Activated CD8-positive, alpha-beta memory T cell treated with anti-CD3 and anti-CD28 coated beads, Interleukin-2, amount 50 U/mL, for 24 hours (primary cell): ENCODE measurements at regions not wholly inside any gene's neighbourhood (a gene's known extent, or its start where the extent isn't known, plus 50 kb on each side); places are given as distances from the start of the nearest gene placed in this dataset.

Experiments
- DNase-seq: peaks from one replicate; pipeline ENCODE4 v3.0.0-alpha.2; 2020; ENCODE audit errors: extremely low read depth

- DNase-seq, result no peak
These were observed 135.5 kb upstream of the SMAD3 start for GRCh38 chr15:66929843-66930402.

- no peak for DNase-seq
These were observed 133.4 kb upstream of the SMAD3 start for GRCh38 chr15:66931768-66932633.

DNA sequence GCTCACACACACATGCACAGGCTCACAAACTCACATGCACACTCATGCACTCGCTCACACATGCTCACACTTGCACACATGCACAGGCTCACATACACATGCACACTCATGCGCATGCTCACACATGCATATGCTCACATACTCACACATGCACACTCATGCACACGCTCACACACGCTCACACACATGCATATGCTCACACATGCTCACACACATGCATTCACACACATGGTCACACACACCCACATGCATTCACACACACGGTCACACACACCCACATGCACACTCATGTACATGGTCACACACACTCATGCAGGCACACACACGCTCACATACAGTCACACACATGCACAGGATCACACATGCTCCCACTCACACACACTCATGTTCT lies 132.8 kb upstream of the SMAD3 start:
- DNase-seq, result no peak

DNA sequence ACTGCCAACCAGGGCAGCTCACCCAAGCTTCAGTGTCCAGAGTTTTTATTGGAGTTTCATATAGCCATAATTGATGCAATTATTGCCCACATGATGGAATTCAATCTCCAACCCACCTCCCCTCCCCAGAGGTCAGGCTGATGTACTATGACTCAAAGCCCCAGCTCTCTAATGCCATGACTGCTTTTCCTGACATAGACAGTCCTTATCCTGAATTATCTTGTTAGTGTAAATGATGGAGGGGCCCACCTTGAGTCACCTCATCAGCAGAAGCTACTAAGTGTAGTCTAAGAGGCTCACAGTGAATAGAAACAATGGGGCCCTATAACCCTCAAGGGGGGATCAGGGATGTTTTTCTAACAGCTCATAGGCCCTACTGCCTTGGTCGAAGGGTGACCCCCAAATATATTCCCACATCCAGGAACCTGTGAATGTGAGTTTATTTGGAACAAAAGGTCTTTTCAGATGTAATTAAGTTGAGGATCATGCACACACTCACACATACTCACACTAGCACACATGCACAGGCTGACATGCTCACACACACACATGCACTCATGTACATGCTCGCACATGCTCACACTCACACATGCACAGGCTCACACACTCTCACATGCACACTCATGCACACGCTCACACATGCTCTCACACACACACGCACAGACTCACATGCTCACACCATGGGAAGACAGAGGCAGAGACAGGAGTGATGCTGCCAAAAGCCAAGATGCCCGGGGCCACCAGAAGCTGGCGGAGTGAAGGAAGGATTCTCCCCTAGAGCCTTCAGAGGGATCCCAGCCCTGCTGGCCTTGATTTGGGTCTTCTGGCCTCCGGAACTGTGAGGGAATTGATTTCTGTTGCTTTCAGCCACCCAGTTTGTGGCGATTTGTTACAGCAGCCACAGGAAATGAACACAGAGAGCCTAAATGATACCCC lies 131.2 kb upstream of the SMAD3 start:
- no peak for DNase-seq

DNA sequence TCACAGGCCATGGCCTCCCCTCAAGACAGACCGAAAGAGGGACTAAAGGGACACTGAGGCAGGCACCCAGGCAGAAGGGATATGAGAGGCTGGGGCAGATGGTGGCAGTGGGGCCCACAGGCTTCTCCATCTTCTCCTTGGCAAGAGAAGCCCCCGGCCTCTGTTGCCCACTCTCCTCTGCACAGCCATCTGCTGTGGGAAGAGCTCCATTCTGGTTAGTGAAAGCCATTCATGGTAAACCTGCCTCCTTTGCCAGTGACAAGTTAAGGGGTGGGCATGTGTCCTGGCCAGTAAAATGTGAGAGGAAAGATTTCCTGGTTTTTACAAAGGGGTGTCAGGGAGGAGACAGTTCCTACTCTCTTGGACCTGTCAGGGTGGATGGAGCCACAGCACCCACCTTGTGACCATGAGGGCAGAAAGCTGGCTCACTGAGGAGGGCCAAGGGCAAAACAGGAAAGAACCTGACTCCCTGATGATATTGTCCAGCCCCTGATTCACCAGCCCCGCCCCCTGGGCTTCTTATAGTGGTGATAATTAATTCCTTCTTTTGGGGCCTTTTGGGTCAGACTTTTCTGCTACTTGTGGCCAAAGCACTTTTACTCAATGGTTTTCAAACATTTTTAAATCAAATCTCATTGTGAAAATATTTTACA lies 130.4 kb upstream of the SMAD3 start:
- no peak for DNase-seq

DNA sequence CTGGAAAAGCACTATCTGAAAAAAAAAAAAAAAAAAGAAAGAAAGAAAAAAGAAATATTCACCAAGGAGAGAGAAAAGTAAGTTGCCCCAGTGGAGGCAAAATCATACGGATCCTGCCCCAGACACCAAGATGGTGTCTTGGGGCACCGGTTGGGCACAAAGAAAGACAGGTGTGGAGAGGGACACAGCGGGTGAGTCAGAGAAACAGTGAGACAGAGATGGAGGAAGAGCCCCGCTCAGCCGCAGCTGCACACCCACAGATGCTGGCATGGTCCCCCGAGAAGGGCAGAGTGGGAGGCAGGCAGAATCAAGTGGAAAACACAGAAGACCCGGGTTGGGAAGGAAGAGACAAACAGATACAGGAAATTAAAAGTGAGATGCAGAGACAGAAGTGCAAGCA lies 129.7 kb upstream of the SMAD3 start:
- no peak for DNase-seq

GRCh38 chr15:66936109-66936860 lies 129.1 kb upstream of the SMAD3 start:
- DNase-seq, result no peak

GRCh38 chr15:66936861-66937582 lies 128.4 kb upstream of the SMAD3 start:
- DNase-seq, result no peak

DNA sequence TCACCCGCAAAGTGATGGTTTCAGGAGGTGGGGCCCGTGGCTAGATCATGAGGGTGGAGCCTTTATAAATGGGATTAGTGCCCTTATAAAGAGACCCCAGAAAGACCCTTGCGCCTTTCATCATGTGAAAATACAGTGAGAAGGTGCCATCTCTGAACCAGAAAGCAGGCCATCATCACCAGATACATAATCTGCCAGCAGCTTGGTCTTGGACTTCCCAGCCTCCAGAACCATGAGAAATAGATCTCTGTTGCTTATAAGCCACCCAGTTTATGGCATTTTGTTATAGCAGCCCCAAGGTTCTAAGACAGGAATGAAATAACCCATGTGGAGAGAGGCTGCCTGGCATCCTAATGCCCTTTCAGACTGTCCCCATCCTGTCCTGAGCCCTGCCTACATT lies 127.8 kb upstream of the SMAD3 start:
- no peak for DNase-seq

- DNase-seq, result no peak
These were observed 127.1 kb upstream of the SMAD3 start for GRCh38 chr15:66938114-66938830.

DNA sequence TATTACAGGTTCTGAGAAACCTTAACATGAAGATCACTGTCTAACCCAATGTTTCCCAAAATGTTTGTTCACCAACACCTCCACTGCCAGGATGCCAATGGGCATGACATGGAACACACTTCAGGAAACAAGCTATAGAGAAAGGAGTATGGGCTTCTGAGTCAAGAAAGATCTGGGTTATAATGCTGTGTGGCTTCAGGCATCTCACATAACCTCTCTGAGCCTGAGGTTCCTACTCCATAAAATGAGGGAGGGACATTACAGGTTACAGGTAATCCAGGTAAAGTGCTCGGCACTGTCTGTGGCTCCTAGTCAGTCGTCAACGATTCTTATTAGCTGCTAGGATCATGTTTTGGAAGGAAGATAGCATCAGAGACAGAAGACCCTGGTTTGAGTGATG lies 126.4 kb upstream of the SMAD3 start:
- no peak for DNase-seq

GRCh38 chr15:66939451-66940023 lies 125.9 kb upstream of the SMAD3 start:
- no peak for DNase-seq

GRCh38 chr15:66940368-66940767 lies 125.0 kb upstream of the SMAD3 start:
- DNase-seq, result no peak

- DNase-seq, result no peak
These were observed 124.2 kb upstream of the SMAD3 start for GRCh38 chr15:66941108-66941711.

- no peak for DNase-seq
These were observed 123.6 kb upstream of the SMAD3 start for GRCh38 chr15:66941791-66942190.

DNA sequence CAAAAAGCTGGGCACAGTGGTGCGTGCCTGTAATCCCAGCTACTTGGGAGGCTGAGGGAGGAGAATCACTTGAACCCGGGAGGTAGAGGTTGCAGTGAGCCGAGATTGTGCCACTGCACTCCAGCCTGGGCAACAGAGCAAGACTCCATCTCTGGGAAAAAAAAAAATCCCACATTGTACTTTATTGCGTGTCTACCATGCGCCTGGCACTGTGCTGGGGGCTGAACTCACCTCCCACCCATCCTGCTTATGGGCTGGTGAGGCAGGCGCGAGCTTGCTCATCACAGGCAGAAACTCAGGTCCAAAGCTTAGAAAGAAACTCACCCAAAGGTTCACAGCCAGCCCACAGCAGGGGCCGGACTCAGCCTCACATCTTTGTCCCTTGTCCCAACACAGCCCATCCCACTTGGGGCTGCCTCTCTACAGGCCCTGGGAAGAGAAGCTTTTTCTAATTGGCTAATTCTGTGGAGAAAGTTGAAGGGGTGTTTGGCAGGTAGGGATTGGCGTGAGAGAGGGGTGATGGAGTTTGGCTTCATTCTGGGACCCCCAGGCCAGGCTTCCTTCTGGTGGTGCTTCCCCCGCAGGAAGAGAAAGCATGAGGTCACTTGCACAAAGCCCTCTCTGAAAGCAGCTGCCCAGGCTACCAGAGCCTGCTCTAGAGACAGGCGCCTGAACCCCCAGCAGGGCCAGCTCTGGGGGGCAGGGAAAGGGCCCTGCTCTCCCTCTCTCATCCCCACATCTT lies 122.6 kb upstream of the SMAD3 start:
- no peak for DNase-seq

DNA sequence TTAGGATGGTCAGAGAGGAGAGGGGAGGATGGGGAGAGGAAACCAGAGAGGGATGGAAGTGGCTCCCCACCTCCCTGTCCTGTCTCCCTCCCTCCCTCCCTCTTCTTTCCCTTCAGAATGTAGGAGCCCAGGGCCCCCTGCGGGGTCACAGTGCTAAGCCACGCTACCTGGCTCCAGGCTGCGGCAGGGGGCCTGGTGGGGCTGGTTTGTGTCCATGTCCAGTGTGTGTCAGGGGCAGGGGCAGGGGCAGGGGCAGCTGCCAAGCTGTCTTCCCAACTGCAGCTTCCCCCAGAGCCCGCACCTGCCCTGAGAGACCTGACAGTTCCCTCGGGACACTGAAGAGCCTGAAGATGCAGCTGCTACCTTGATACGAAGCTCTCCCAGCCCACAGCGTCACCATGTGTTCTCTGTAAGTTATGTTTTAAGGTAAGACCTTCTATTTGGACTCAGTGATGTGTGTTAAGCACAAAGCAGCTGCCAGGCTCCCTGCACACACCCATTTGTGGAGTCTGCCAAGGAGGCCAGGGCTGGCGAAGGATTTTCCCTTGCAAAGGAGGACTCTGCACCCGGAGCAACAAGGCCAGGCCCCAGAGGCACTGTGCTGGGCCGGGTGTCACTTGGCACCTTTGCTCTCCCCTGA lies 121.8 kb upstream of the SMAD3 start:
- no peak for DNase-seq

GRCh38 chr15:66944121-66944520 lies 121.3 kb upstream of the SMAD3 start:
- DNase-seq, result no peak
